Mesothelial cell of epicardium (in vitro differentiated cells): ENCODE measurements at regions not wholly inside any gene's neighbourhood (a gene's known extent, or its start where the extent isn't known, plus 50 kb on each side); places are given as distances from the start of the nearest gene placed in this dataset.
A peak's percentile ranks its signal among the peaks of the same experiment; 100 is the strongest.

ENCODE experiments used
- DNase-seq, 2 experiments: peaks; one replicate each; pipeline ENCODE4 v3.0.0; 2021; ENCODE audit warnings: low spot score in 2 of 2; ENCODE audit not compliant: unreplicated experiment in 2 of 2
- H3K27ac Mint-ChIP-seq: 2 replicates; pipeline ENCODE4 v1.8.0; 2021; ENCODE audit warnings: mixed read lengths
- H3K27me3 Mint-ChIP-seq: 2 replicates; pipeline ENCODE4 v1.8.0; 2021; ENCODE audit warnings: low read depth, mixed read lengths
- H3K36me3 Mint-ChIP-seq: 2 replicates; pipeline ENCODE4 v1.8.0; 2021; ENCODE audit warnings: mixed read lengths
- H3K4me1 Mint-ChIP-seq: 2 replicates; pipeline ENCODE4 v1.8.0; 2021; ENCODE audit warnings: mixed read lengths
- H3K4me3 Mint-ChIP-seq: 2 replicates; pipeline ENCODE4 v1.8.0; 2021; ENCODE audit warnings: mild to moderate bottlenecking, moderate library complexity, mixed read lengths
- H3K9me3 Mint-ChIP-seq: 2 replicates; pipeline ENCODE4 v1.8.0; 2021; ENCODE audit warnings: mixed read lengths
- CTCF ChIP-seq: fragments of 200-600 bp; sonication (generic); IDR thresholded peaks from one replicate; pipeline ENCODE4 v1.5.0; 2021; ENCODE audit warnings: antibody characterized with exemption; ENCODE audit not compliant: unreplicated experiment

- H3K9me3 Mint-ChIP-seq: peaks cover 22% of the 10 kb centered on the region
- peak overlapping the region; percentile 66 for H3K27ac Mint-ChIP-seq
- peaks cover 24% of the 10 kb centered on the region for H3K4me1 Mint-ChIP-seq
- TF ChIP-seq CTCF: no peak
- DNase-seq: no peak
- no peak overlapping the region for H3K4me3 Mint-ChIP-seq
- peaks cover 2% of the 10 kb centered on the region for H3K36me3 Mint-ChIP-seq
- no peaks in the 10 kb centered on the region for H3K27me3 Mint-ChIP-seq
These were observed 389.9 kb downstream of the RFC3 start for GRCh38 chr13:34207872-34208271.

- H3K4me1 Mint-ChIP-seq: peaks cover 24% of the 10 kb centered on the region
- no peak for TF ChIP-seq CTCF
These were observed 390.4 kb downstream of the RFC3 start for GRCh38 chr13:34208336-34208735.

GRCh38 chr13:34210341-34210740 lies 392.4 kb downstream of the RFC3 start:
- peaks cover 2% of the 10 kb centered on the region for H3K36me3 Mint-ChIP-seq
- TF ChIP-seq CTCF: no peak
- no peaks in the 10 kb centered on the region for H3K27me3 Mint-ChIP-seq
- H3K4me1 Mint-ChIP-seq: peaks cover 24% of the 10 kb centered on the region
- DNase-seq: no peak
- no peak overlapping the region for H3K4me3 Mint-ChIP-seq
- H3K27ac Mint-ChIP-seq: no peak overlapping the region
- H3K9me3 Mint-ChIP-seq: peaks cover 23% of the 10 kb centered on the region

More at GRCh38 chr13:34208336-34208735, 390.4 kb downstream of the RFC3 start:
- H3K9me3 Mint-ChIP-seq: peaks cover 22% of the 10 kb centered on the region
- no peak overlapping the region for H3K4me3 Mint-ChIP-seq
- H3K27me3 Mint-ChIP-seq: no peaks in the 10 kb centered on the region
- DNase-seq: no peak
- H3K27ac Mint-ChIP-seq: peak overlapping the region; percentile 66
- peaks cover 2% of the 10 kb centered on the region for H3K36me3 Mint-ChIP-seq

GRCh38 chr13:34214686-34215085 lies 396.7 kb downstream of the RFC3 start:
- no peak overlapping the region for H3K27ac Mint-ChIP-seq
- no peak for DNase-seq
- H3K9me3 Mint-ChIP-seq: peaks cover 15% of the 10 kb centered on the region
- no peaks in the 10 kb centered on the region for H3K36me3 Mint-ChIP-seq
- H3K4me3 Mint-ChIP-seq: no peak overlapping the region
- no peak for TF ChIP-seq CTCF
- H3K27me3 Mint-ChIP-seq: no peaks in the 10 kb centered on the region
- peaks cover 6% of the 10 kb centered on the region for H3K4me1 Mint-ChIP-seq

- H3K4me1 Mint-ChIP-seq: no peaks in the 10 kb centered on the region
- DNase-seq: no peak
- H3K27me3 Mint-ChIP-seq: no peaks in the 10 kb centered on the region
- no peak overlapping the region for H3K4me3 Mint-ChIP-seq
- no peaks in the 10 kb centered on the region for H3K36me3 Mint-ChIP-seq
- no peak overlapping the region for H3K27ac Mint-ChIP-seq
- peaks cover 15% of the 10 kb centered on the region for H3K9me3 Mint-ChIP-seq
- no peak for TF ChIP-seq CTCF
These were observed 398.3 kb downstream of the RFC3 start for GRCh38 chr13:34216256-34216655.
